GM18868 (cell line): ENCODE measurements at regions not wholly inside any gene's neighbourhood (a gene's known extent, or its start where the extent isn't known, plus 50 kb on each side); places are given as distances from the start of the nearest gene placed in this dataset.
A peak's percentile ranks its signal among the peaks of the same experiment; 100 is the strongest.
"Not testable (repeated sequence)": the region's sequence is repeated elsewhere in the genome, so short reads cannot be mapped to it uniquely, and the experiment has no call there.

Experiments
- ATAC-seq: cut with Tn5 transposase; IDR thresholded peaks from one replicate; pipeline ENCODE4 v1.9.1; 2021; ENCODE audit warnings: mild to moderate bottlenecking, moderate library complexity; ENCODE audit not compliant: unreplicated experiment

- ATAC-seq = no peak
These were observed 136.1 kb upstream of the MYO3A start for GRCh38 chr10:25797888-25798429.

- no peak for ATAC-seq
These were observed 129.5 kb upstream of the MYO3A start for GRCh38 chr10:25804505-25804904.

GRCh38 chr10:25805986-25806385, 128.0 kb upstream of the MYO3A start:
- no peak for ATAC-seq

GRCh38 chr10:25808372-25808771, 125.7 kb upstream of the MYO3A start:
- ATAC-seq = no peak

GRCh38 chr10:25811052-25811685, 122.9 kb upstream of the MYO3A start:
- ATAC-seq = no peak

GRCh38 chr10:25813511-25813910, 120.5 kb upstream of the MYO3A start:
- ATAC-seq = no peak

- ATAC-seq = no peak
These were observed 118.8 kb upstream of the MYO3A start for GRCh38 chr10:25815236-25815635.

GRCh38 chr10:25815999-25816768, 117.8 kb upstream of the MYO3A start:
- ATAC-seq = no peak

GRCh38 chr10:25817200-25817599, 116.8 kb upstream of the MYO3A start:
- no peak for ATAC-seq

- ATAC-seq = no peak
These were observed 115.3 kb upstream of the MYO3A start for GRCh38 chr10:25818751-25819150.

- ATAC-seq = no peak
These were observed 113.6 kb upstream of the MYO3A start for GRCh38 chr10:25820472-25820871.

GRCh38 chr10:25820874-25821273, 113.2 kb upstream of the MYO3A start:
- ATAC-seq = peak; percentile 72

GRCh38 chr10:25824050-25824449, 110.0 kb upstream of the MYO3A start:
- ATAC-seq = no peak

GRCh38 chr10:25828475-25828874, 105.6 kb upstream of the MYO3A start:
- no peak for ATAC-seq

GRCh38 chr10:25831080-25831479, 102.9 kb upstream of the MYO3A start:
- ATAC-seq = no peak

GRCh38 chr10:25839683-25840082, 94.3 kb upstream of the MYO3A start:
- no peak for ATAC-seq

- ATAC-seq = not testable (repeated sequence)
These were observed 93.2 kb upstream of the MYO3A start for GRCh38 chr10:25840875-25841274.

- ATAC-seq = no peak
These were observed 91.9 kb upstream of the MYO3A start for GRCh38 chr10:25842146-25842545.

GRCh38 chr10:25843551-25844170, 90.4 kb upstream of the MYO3A start:
- ATAC-seq = no peak

GRCh38 chr10:25844716-25845115, 89.3 kb upstream of the MYO3A start:
- ATAC-seq = not testable (repeated sequence)

- ATAC-seq = no peak
These were observed 84.8 kb upstream of the MYO3A start for GRCh38 chr10:25849268-25849667.

GRCh38 chr10:25849988-25850387, 84.0 kb upstream of the MYO3A start:
- ATAC-seq = no peak
